GM12873 (cell line): ENCODE measurements at regions not wholly inside any gene's neighbourhood (a gene's known extent, or its start where the extent isn't known, plus 50 kb on each side); places are given as distances from the start of the nearest gene placed in this dataset.

ENCODE experiments used
- CTCF ChIP-seq: IDR thresholded peaks from 2 replicates; pipeline ENCODE4 v1.5.1; 2012; ENCODE audit warnings: low read depth, mild to moderate bottlenecking, moderate library complexity, low read length, control low read depth; ENCODE audit not compliant: insufficient read depth; ENCODE audit errors: missing control alignments

- TF ChIP-seq CTCF = no peak
These were observed 183.2 kb upstream of the KYNU start for GRCh38 chr2:142694282-142694681.

- TF ChIP-seq CTCF = no peak
These were observed 184.1 kb upstream of the KYNU start for GRCh38 chr2:142693171-142693950.

GRCh38 chr2:142688856-142689605 is 188.4 kb upstream of the KYNU start:
- TF ChIP-seq CTCF = no peak

- TF ChIP-seq CTCF = no peak
These were observed 190.0 kb upstream of the KYNU start for GRCh38 chr2:142687509-142687908.

GRCh38 chr2:142687075-142687474 is 190.4 kb upstream of the KYNU start:
- no peak for TF ChIP-seq CTCF

- no peak for TF ChIP-seq CTCF
These were observed 192.8 kb upstream of the KYNU start for GRCh38 chr2:142684667-142685066.

- no peak for TF ChIP-seq CTCF
These were observed 194.9 kb upstream of the KYNU start for GRCh38 chr2:142682528-142682927.
